ENCODE measurements at regions not wholly inside any gene's neighbourhood (a gene's known extent, or its start where the extent isn't known, plus 50 kb on each side); places are given as distances from the start of the nearest gene placed in this dataset.

- Histone ChIP-seq H2AFZ (ENCODE audit: low read depth, low read length) (no peak overlapping the region), H3K36me3 (ENCODE audit: insufficient read depth, low read length) (no peaks in the 10 kb centered on the region), H3K27ac (ENCODE audit: low read length) (no peak overlapping the region), H3K27me3 (ENCODE audit: insufficient read depth, low read length, poor library complexity) (no peaks in the 10 kb centered on the region), H3K9ac (ENCODE audit: low read depth, low read length) (no peak overlapping the region), H3K4me1 (ENCODE audit: insufficient read depth, low read length) (no peaks in the 10 kb centered on the region), H3K9me3 (ENCODE audit: insufficient read depth, low read length, severe bottlenecking) (no peaks in the 10 kb centered on the region), H3K4me2 (ENCODE audit: insufficient read depth, low read length) (no peak overlapping the region), H3K4me3 (ENCODE audit: low read depth in 1 of 2, low read length in 2 of 2) (no peak overlapping the region), H3K79me2 (ENCODE audit: insufficient read depth, low read length) (no peaks in the 10 kb centered on the region), H4K20me1 (ENCODE audit: insufficient read depth, low read length) (no peaks in the 10 kb centered on the region)
- no peak for DNase-seq
- no peak for TF ChIP-seq EZH2 (IDR thresholded peaks at IDR 0.05; ENCODE audit: borderline replicate concordance, low read depth, low read length, severe bottlenecking)
- TF ChIP-seq, protein P1, sequence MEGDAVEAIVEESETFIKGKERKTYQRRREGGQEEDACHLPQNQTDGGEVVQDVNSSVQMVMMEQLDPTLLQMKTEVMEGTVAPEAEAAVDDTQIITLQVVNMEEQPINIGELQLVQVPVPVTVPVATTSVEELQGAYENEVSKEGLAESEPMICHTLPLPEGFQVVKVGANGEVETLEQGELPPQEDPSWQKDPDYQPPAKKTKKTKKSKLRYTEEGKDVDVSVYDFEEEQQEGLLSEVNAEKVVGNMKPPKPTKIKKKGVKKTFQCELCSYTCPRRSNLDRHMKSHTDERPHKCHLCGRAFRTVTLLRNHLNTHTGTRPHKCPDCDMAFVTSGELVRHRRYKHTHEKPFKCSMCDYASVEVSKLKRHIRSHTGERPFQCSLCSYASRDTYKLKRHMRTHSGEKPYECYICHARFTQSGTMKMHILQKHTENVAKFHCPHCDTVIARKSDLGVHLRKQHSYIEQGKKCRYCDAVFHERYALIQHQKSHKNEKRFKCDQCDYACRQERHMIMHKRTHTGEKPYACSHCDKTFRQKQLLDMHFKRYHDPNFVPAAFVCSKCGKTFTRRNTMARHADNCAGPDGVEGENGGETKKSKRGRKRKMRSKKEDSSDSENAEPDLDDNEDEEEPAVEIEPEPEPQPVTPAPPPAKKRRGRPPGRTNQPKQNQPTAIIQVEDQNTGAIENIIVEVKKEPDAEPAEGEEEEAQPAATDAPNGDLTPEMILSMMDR (IDR thresholded peaks at IDR 0.05; ENCODE audit: borderline replicate concordance, extremely low read depth, low read length, poor library complexity, severe bottlenecking) = no peak
- no peak for ATAC-seq (ENCODE audit: insufficient read depth, low read depth)
Measured at GRCh38 chr2:226050822-226051221, 651.3 kb downstream of the NYAP2 start.

GRCh38 chr2:226048611-226049010 lies 649.1 kb downstream of the NYAP2 start:
- H3K4me3 ChIP-seq (ENCODE audit: low read depth in 1 of 2, low read length in 2 of 2) = no peak overlapping the region
- no peak for DNase-seq

DNA sequence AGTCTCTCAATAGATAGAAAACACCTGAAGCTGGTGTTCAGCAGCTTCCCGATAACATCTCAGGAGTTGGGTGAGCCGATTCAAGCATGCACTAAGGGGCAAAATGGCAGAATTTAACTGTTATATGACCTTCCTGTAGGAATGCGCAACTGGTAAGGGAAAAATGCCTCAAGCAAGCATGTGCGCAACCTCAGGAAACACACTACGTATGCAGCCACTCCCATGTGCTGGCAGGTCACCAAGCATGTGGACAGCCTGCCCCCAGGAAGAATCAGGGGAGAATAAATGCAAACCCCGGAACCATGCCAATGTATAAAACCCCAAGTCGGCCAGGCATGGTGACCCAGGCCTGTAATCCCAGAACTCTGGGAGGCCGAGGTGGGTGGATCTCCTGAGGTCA lies 645.6 kb downstream of the NYAP2 start:
- TF ChIP-seq, protein P1 (IDR thresholded peaks at IDR 0.05; ENCODE audit: borderline replicate concordance, extremely low read depth, low read length, poor library complexity, severe bottlenecking) = no peak
- no peak for TF ChIP-seq EZH2 (IDR thresholded peaks at IDR 0.05; ENCODE audit: borderline replicate concordance, low read depth, low read length, severe bottlenecking)
- H3K36me3 ChIP-seq (ENCODE audit: insufficient read depth, low read length) = no peaks in the 10 kb centered on the region
- no peak overlapping the region for H3K4me2 ChIP-seq (ENCODE audit: insufficient read depth, low read length)
- ATAC-seq (ENCODE audit: insufficient read depth, low read depth) (no peak), DNase-seq (no peak)
- H3K9me3 ChIP-seq (ENCODE audit: insufficient read depth, low read length, severe bottlenecking) = no peaks in the 10 kb centered on the region
- no peaks in the 10 kb centered on the region for H3K4me1 ChIP-seq (ENCODE audit: insufficient read depth, low read length)
- no peaks in the 10 kb centered on the region for H3K79me2 ChIP-seq (ENCODE audit: insufficient read depth, low read length)
- no peak overlapping the region for H2AFZ ChIP-seq (ENCODE audit: low read depth, low read length)
- no peak overlapping the region for H3K27ac ChIP-seq (ENCODE audit: low read length)
- H3K4me3 ChIP-seq (ENCODE audit: low read depth in 1 of 2, low read length in 2 of 2) = no peak overlapping the region
- no peaks in the 10 kb centered on the region for H3K27me3 ChIP-seq (ENCODE audit: insufficient read depth, low read length, poor library complexity)
- H4K20me1 ChIP-seq (ENCODE audit: insufficient read depth, low read length) = no peaks in the 10 kb centered on the region
- no peak overlapping the region for H3K9ac ChIP-seq (ENCODE audit: low read depth, low read length)

More at GRCh38 chr2:226048611-226049010, 649.1 kb downstream of the NYAP2 start:
- TF ChIP-seq, protein P1 (IDR thresholded peaks at IDR 0.05; ENCODE audit: borderline replicate concordance, extremely low read depth, low read length, poor library complexity, severe bottlenecking) = no peak
- no peak for TF ChIP-seq EZH2 (IDR thresholded peaks at IDR 0.05; ENCODE audit: borderline replicate concordance, low read depth, low read length, severe bottlenecking)
- Histone ChIP-seq H4K20me1 (ENCODE audit: insufficient read depth, low read length) (no peaks in the 10 kb centered on the region), H3K36me3 (ENCODE audit: insufficient read depth, low read length) (no peaks in the 10 kb centered on the region), H2AFZ (ENCODE audit: low read depth, low read length) (no peak overlapping the region), H3K9me3 (ENCODE audit: insufficient read depth, low read length, severe bottlenecking) (no peaks in the 10 kb centered on the region), H3K79me2 (ENCODE audit: insufficient read depth, low read length) (no peaks in the 10 kb centered on the region), H3K27me3 (ENCODE audit: insufficient read depth, low read length, poor library complexity) (no peaks in the 10 kb centered on the region), H3K27ac (ENCODE audit: low read length) (no peak overlapping the region), H3K9ac (ENCODE audit: low read depth, low read length) (no peak overlapping the region), H3K4me1 (ENCODE audit: insufficient read depth, low read length) (no peaks in the 10 kb centered on the region), H3K4me2 (ENCODE audit: insufficient read depth, low read length) (no peak overlapping the region)
- no peak for ATAC-seq (ENCODE audit: insufficient read depth, low read depth)
